GM12874 (cell line): ENCODE measurements at regions not wholly inside any gene's neighbourhood (a gene's known extent, or its start where the extent isn't known, plus 50 kb on each side); places are given as distances from the start of the nearest gene placed in this dataset.

ENCODE experiments used
- CTCF ChIP-seq: IDR thresholded peaks from 2 replicates; pipeline ENCODE4 v1.5.1; 2011; ENCODE audit warnings: low read depth, mild to moderate bottlenecking, control low read depth, low read length, moderate library complexity; ENCODE audit not compliant: insufficient read depth

GRCh38 chr6:97347111-97347510 lies 64.1 kb upstream of the MMS22L start:
- TF ChIP-seq CTCF: no peak

GRCh38 chr6:97361286-97361685 lies 78.3 kb upstream of the MMS22L start:
- no peak for TF ChIP-seq CTCF

GRCh38 chr6:97364327-97364726 lies 81.3 kb upstream of the MMS22L start:
- TF ChIP-seq CTCF: no peak

- no peak for TF ChIP-seq CTCF
These were observed 109.7 kb upstream of the MMS22L start for GRCh38 chr6:97392735-97393134.

GRCh38 chr6:97394160-97394748 lies 111.2 kb upstream of the MMS22L start:
- TF ChIP-seq CTCF: peak; percentile 72

- TF ChIP-seq CTCF: no peak
These were observed 113.9 kb upstream of the MMS22L start for GRCh38 chr6:97396880-97397279.

- TF ChIP-seq CTCF: no peak
These were observed 116.2 kb upstream of the MMS22L start for GRCh38 chr6:97399208-97399607.

GRCh38 chr6:97401533-97401932 lies 118.5 kb upstream of the MMS22L start:
- TF ChIP-seq CTCF: no peak
